HK-2 (cell line): ENCODE measurements at regions not wholly inside any gene's neighbourhood (a gene's known extent, or its start where the extent isn't known, plus 50 kb on each side); places are given as distances from the start of the nearest gene placed in this dataset.

Source experiments
- DNase-seq: peaks from one replicate; pipeline ENCODE4 v3.0.0-alpha.2; 2018; ENCODE audit not compliant: unreplicated experiment

DNA sequence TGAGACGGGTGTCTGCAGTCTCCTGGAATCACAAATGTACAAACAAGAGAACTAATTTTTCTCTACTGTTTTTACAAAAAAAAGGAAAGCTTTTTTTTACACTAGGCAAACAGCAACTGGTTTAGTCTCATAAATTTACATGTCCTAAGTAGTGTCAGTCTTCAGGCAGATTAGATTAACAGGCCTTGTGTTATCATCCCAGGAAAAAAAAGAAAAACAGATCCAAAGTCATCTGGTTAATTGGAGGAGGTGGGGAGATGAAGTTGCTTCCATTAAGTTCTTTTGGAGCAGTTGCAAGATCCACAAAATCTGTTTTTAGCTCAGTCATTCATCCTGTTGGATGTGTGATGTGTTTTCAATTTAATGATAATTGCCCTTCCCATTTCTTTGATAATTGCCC lies 363.5 kb upstream of the ADGRL2 start:
- DNase-seq = no peak

DNA sequence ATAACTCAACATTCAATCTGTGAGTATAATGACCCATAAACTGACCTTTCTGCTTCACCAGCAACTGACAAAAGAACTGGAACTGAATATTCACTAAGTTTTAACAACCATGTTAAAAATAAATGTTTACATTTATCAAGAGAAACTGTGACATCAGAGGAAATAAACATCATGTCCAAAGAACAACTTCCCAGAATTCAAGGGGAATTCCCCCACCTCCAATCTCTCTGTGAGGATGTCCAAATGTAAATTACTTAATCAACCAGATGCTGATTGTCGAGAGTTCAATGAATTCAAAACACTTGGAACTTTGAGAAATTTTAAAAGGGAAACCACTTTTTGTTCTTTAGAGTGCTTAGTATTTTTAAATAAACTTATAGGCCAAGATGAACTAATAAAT lies 365.6 kb upstream of the ADGRL2 start:
- DNase-seq = no peak

DNA sequence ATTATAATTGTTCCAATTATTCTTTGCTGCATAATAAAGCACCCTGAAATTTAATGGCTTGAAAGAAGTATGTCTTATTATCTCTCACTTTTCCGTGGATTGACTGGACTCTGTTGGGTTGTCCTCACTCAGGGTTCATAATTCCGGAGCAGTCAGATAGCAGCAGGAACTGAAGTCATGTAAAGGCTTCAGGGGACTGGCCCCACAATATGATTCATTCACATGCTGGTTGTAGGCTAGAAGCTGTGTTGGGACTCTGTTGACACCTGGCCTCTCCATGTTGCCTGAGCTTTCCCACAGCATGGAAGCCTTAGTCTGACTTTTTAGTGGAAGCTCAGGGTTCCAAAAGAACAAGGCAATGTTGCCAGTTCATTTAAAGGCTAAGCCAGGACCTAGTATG lies 367.1 kb upstream of the ADGRL2 start:
- no peak for DNase-seq

DNA sequence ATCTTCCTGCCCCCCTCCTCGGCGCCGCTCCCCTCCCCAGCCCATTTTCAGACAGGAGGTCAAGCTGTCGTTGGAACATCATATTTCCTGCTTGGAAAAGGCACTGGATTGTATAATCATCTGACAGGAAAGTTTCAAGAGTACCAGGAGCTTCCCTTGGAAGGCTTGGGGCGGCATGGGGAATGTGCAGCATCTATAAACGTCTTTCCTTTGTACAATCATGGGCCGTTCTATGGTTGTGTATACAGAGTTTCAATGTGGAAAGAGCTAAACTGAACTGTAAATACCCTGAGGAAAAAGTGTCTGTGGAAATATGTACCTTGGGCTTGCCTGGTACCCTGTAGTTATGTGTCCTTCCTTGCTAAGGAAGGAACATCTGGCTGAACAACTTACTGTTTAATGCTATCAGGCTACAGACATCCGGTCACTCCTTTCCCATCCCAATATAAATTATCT lies 368.1 kb upstream of the ADGRL2 start:
- DNase-seq = no peak

DNA sequence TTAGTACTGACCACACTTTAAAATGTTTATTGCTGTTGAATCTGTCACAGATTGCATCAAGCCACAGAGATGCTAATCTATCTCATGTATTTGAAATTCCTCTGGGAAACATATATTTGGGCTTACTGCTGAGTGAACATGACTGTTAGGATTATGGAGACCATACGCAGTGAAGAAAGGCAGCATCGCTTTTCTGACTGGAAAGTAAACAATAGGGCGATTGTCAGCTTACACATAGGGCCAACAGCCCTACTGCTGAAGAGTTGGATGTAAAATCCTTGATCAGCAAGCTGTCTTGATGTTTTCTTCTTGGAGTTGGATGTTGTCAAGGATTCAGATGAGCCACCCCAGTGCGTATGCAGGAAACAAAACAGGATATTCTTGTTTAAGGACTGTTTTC lies 368.7 kb upstream of the ADGRL2 start:
- DNase-seq = no peak

DNA sequence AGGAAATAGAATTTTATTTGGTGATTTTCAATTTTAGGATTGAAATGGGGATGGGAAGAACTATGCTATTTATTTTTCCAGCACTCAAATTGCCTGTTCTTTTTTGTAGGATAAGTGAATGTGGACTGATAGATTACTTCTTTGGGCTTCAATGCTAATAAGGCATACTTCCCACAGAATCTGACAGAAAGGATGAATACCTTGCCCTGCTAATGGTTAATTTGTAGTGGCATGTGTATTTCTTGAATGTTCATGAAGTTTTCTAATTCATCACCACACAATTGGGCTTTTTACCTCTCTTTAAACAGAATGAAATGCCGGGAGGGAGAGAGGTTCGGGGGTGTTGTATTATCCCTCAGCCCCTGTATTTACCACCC lies 369.1 kb upstream of the ADGRL2 start:
- DNase-seq = no peak

DNA sequence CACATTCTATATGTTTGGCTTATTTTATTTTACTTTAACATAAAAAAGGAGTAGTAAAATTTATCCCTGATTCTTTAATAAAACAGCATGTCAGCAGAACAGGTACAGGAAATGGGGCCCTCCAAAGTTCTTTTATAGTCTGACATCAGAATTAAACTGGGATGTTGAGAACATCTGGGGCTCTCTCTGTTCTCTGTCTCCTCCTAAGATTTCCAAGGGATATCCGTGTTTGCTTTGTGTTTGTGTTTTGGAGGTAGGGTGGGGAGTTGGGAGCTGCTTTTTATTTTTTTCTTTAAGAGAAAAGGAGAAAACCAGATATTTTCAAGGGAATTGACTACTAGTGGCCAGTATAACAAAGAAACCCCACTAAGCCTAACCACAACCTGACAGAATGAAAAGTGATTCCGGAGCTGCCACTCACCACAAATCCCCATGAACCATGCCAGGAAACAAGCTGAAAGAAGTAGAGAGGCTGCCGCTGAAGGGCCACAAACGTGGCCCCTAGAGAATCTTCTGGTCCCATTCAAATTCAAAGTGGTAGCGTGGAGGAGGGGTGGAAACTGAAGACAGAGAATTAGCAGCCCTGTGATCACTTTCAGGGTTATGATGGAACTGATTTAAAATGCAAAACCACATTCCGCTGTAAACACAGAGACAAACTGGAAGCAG lies 369.6 kb upstream of the ADGRL2 start:
- DNase-seq = no peak

DNA sequence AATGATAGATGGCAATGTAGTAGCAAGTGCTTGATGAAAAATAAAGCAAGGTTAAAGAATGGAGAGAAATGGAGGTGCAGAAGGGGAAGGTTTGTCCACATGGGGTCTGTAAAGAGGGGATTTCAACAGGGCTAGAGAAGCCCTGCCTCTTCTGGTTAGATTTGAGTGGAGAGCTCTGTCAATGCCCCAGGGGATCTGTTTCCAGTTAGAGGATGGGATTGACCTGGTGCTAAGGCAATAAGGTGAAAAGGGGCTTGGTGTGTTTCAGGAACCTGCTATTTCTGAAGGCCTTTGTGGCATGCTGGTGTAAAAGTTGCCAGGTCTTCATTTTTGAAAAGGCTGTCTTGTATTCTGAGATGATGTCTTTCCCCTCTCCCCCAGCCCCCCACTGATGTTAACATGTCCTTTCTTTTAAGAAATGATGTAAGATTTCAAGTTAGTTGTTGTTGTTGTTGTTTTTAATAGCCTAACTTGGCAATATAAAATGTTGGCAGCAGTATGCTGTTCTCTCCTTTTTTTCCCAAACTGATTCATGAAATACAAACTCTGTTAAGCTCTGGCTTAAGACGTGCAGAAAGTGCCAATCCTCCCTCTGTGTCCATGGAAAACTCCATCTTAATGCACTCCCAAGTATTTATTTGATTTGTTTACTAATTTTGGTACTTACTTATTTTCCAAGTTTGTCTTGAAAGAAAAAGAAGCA lies 370.3 kb upstream of the ADGRL2 start:
- no peak for DNase-seq

DNA sequence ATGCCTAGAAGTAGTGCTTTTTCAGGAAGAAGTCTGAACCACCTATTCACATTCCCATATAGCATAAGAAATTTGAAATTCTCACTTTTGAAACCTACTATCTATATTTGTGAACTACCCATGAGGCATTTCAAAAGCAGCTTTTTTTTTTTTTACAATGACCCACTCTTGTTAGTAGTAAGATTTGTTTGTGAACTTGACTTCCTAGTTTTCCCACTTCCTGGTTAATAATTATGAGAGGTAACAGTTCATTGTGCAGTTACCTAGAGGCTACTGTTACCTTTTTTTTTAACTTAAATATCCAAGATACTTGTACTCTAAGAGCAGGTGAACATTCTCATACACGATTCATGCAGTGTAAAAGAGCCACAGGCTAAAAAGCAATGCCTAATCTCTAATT lies 371.7 kb upstream of the ADGRL2 start:
- DNase-seq = no peak

DNA sequence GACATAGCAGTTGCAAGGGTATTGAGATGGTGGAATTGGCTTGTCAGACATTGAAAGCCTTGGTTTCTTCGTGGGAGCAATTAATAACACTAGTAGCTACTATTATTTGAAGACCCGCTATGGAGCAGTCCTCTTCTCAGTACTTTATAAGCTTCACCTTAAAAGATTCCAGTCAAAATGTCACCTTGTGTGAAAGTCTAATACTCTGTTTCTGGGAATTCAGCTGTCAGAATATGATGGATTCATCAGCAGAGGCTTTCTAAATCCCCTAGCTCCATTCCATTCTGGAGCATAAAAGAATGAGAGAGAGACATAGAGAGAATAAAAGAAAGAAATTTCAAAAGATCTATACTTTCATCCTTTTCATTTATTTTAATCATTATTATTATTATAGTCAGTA lies 375.9 kb upstream of the ADGRL2 start:
- DNase-seq = no peak

DNA sequence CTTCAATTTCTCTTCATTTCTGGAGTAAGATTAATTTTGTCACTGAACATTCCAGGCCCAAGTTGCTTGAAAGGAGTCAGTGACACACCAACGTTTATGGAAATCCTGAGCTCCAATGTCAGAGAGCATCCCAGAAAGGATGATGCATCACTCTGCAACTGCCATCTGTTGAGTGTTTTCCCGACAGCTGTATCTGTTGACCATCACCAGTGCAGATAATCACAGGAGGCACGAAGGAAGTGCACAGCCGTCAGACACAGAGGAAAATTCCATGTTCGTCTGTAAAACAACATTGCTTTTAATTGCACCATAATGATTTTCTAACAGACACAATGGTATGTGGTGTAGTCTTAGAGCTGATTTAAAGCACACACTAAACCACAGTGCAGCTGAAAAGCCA lies 376.7 kb upstream of the ADGRL2 start:
- DNase-seq = no peak

DNA sequence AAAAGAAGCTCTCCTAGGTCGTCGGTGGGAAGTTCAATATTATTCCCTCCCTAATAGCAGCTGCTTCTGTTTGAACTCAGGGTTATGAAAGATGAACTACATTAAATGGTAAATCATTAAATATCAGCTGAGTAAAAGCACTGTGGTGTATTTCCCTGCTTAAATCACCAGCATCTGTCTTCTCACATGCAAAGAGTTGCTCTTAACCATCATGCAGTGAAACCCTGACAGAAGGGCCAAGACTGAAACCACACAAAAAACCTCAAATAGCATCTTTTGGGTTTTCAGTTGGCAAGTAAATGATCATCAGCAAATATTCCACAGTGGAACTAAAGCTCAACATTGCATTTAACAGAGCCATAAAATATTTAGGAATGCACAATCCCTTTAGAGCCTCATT lies 380.0 kb upstream of the ADGRL2 start:
- no peak for DNase-seq

DNA sequence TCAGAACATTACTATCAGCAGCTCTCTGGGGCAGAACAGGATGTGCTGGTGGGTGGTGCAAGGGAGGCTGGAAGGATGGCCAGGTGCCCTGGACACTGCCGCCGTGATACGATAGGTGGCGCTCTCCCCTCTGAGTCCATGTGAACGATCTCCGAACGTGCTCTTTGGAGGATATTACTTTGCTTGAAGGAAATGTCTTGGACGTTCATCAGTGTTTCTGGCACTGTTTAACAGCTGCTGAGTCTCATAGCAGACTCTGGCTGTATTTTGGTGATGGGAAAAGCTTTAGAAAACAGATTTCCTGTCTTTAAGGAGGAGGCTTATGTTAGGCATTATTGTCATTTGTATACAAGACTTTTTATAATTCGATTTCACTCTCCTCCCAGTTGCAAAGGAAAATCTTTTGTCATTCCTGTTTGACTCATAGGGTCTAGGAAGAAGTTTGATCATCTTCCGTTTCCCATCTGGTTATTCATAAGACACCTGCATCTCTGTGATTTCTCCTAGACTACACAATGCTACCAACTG lies 386.2 kb upstream of the ADGRL2 start:
- no peak for DNase-seq

DNA sequence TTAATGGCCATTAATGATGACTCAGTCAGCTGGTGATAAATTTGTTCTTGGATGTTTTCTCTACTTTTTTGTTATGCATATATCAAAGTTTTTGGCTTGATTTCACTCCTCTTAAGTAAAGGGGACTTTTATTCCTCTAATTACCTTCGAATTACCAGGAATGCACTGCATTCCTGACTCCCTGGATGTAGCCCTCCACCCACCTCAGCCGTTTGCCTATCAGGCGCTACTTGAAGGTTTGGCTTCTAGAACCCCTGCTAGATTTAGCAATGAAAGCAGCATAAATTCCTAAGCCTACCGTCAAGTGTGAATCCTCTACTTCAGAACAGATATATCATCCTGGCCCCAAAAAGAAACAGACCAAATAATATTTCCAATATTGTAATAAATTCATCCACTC lies 387.8 kb upstream of the ADGRL2 start:
- no peak for DNase-seq

DNA sequence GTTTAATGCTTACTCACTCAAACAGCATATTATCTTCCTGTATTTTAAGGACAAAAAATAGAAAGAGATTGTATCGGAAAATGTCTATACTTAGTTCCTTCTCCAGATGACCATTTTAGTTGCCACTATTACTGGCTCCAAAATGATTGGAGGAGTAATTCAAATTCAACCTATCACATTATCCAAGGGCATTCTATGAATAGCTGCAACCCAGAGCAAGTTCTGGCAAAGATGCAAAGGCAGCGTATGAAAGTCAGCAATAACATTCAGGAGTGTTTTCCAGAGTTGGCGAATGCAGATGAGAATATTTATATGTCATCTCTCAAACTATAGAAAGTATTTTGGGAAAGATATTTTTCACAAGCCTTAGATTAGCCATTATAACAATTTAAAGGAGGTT lies 389.8 kb upstream of the ADGRL2 start:
- DNase-seq = no peak

DNA sequence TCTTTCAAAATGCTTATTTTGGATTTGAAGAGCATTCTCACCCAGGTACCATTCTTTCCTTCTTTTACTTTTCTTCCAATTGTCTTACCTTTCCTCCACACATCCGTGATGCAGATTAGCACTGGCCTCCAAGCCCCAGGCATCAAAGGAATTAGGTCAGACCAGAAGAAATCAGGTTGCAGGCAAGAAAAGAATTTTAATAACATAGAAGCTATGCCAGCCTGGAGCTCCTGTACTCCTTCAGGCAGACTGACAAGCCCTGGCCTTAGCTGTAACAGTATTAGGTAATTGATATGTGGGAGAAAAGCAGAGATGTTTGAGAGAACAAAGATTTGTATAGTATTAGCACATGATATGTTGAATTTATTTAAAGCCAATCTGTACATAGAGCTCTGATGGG lies 390.4 kb upstream of the ADGRL2 start:
- no peak for DNase-seq

DNA sequence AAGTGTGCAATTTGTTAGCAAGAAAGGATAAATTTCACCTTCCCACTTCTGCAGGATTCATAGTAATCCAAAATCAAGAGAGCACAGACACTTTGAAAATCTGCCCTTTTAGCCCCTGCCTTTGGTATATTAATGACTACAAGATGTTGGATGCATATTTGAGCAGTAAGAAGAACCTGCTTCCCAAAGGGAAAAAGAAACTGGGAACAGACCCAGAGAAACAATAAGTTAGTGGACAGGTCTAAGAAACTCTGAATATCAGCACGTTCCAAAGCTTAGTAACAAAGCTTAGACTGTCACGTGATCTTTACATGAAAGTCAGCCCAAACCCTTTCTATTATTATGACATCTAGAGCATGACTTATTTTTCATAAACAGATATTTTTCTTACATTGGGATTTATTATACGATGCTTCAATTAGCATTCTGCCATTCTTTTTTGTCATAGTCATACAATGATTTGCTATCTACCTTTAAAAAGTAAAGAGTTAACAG lies 390.9 kb upstream of the ADGRL2 start:
- DNase-seq = no peak

DNA sequence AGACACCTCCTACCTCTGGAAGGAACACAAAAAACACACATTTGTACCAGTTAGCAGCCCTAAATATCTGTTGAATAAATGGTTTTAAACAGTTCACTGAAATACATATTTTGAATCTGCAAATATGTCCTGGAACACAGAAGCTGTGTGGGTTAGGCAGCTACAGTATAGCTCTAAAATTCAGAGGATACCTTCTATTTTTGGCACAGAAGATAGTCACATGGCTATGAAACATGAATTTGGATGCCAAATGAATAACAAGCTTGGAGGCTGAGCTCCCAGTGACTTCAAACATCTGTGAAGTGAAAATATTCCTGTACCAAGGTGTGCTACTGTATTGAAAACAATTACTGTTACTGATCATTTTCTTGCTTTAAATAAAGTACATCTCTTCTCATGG lies 391.5 kb upstream of the ADGRL2 start:
- no peak for DNase-seq

DNA sequence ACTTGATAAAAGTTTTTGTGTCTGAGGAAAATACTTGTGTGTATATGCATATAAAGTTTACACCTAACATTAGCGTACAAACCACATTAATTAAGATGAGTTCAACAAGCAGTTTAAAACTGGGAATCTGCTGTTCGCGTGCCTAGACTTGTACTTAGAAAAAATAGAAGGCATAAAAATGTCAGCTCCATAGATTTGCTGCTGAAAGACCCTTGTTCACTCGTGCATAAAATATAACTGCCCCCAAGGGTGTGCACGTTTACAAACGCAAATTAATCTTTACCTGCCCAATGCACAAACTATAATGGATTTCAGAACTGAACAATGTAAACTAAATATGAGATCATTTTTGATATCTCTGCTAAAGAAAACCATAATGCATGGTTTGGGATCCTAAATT lies 392.3 kb upstream of the ADGRL2 start:
- DNase-seq = no peak

DNA sequence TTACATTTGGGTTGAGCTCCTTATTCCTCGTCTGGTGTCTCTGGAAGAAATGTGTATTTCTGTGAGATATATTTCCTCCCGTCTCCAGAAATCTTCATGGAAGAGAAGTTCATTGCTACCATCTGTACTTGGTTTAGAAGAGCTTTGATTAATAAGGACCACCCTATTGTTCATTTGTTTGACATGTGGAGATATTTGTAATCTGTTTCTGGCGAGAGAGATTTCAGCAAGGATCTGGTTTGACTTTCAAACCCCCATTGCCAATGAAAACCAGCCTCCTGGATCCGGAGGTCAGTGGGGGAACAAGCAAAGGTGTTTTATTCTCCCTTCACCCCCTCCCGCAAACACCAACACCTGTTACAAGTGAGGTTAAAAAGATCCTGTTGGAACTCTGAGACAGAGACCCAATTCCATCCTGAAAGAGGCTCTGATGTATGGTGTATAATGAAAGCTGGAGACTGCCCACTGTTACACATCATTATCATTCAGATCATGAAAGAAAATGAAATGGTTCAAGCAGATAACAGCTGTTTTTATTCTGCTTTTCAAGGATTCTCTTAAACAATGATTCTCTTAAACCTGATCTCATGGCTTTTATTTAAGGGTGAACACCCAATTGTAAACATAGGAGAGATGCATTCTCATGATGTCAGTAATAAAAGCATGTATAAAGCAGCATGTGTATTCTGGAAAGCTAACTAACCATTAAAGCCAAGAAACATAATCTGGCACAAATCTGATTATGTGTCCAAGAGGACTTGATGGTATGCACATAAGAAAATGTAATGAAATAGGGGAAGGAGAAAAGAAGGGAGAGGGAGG lies 393.5 kb upstream of the ADGRL2 start:
- DNase-seq = no peak

DNA sequence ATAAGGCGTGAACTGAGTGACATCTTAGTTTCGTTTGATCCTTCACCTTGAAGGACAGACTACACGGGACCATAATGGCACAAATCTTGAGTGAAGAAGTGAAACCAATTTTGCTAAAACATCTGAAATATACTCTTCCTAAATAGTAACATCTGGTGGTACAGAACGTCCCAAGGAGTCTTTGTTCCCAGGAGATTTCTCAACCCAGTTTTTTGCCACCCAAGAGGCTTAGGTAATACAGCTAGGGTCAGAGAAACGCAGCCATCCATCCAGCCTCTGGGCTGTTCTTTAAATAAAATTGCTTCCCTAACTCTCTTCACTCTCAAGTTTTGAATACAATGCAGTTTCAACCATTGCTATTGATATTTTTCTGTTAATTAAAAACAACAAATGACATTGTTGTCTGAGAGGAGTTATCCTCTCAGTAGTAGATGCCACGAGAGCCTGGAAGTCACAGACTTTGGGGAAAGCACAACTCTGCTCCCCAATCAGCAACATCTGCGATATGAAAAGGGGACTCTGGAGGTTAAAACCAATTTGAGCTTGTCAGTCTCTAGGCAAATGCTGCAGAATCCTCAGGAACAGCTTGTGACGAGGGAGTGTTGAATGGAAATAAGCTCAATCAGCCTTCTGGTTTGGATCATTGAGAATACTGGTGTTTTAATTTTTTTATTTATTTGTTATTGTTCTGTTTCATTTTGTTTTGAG lies 394.3 kb upstream of the ADGRL2 start:
- DNase-seq = no peak

DNA sequence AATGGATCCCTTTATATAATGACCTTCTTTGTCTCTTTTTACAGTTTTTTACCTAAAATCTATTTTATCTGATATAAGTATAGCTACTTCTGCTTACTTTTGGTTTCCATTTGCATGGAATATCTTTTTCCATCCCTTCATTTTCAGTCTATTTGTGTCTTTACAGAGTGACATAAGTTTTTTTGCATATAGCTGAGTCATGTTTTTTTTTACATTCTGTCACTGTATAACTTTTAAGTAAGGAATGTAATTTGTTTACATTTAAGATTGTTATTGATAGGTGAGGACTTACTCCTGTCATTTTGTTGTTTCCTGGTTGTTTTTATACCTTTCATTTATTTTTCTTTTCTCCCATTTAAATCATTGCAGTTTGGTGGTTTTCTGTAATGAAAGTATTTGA lies 402.7 kb upstream of the ADGRL2 start:
- no peak for DNase-seq
